A673 (cell line): ENCODE measurements at regions not wholly inside any gene's neighbourhood (a gene's known extent, or its start where the extent isn't known, plus 50 kb on each side); places are given as distances from the start of the nearest gene placed in this dataset.

Experiments used
- EZH2 ChIP-seq: fragments of 200-600 bp; sonication (generic); IDR thresholded peaks from 2 replicates; pipeline ENCODE4 v1.6.1; 2017; ENCODE audit warnings: borderline replicate concordance, low read depth, mild to moderate bottlenecking, mixed read lengths, antibody characterized with exemption, low read length; ENCODE audit not compliant: poor library complexity, severe bottlenecking
- TF ChIP-seq, protein P1 (sequence below): fragments of 300-800, 200-600 bp; sonication (generic); conservative IDR thresholded peaks from 2 replicates; pipeline ENCODE4 v1.5.1; 2017; ENCODE audit warnings: low read depth, mild to moderate bottlenecking, antibody characterized with exemption, low read length, moderate library complexity, mixed read lengths

DNA sequence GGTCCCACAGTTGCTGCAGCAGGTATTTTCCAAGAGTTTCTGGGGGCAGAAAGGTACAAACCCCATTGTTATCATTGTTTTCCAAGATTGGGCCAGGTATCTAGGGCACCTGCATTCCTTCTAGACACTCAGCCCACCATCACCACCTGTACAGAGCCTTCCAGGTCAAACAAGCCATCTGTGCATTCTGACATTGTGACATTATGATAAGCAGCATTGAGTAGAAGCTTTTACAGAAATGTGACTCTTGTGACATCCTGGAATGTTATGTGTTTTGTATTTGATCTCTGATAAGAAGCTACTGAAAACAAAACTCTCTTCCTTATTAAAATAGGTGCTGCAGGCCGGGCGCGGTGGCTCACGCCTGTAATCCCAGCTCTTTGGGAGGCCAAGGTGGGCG lies 128.1 kb upstream of the CCN2 start:
- TF ChIP-seq EZH2: no peak
- TF ChIP-seq, protein P1, sequence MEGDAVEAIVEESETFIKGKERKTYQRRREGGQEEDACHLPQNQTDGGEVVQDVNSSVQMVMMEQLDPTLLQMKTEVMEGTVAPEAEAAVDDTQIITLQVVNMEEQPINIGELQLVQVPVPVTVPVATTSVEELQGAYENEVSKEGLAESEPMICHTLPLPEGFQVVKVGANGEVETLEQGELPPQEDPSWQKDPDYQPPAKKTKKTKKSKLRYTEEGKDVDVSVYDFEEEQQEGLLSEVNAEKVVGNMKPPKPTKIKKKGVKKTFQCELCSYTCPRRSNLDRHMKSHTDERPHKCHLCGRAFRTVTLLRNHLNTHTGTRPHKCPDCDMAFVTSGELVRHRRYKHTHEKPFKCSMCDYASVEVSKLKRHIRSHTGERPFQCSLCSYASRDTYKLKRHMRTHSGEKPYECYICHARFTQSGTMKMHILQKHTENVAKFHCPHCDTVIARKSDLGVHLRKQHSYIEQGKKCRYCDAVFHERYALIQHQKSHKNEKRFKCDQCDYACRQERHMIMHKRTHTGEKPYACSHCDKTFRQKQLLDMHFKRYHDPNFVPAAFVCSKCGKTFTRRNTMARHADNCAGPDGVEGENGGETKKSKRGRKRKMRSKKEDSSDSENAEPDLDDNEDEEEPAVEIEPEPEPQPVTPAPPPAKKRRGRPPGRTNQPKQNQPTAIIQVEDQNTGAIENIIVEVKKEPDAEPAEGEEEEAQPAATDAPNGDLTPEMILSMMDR: no peak
